ENCODE measurements at regions not wholly inside any gene's neighbourhood (a gene's known extent, or its start where the extent isn't known, plus 50 kb on each side); places are given as distances from the start of the nearest gene placed in this dataset.

DNA sequence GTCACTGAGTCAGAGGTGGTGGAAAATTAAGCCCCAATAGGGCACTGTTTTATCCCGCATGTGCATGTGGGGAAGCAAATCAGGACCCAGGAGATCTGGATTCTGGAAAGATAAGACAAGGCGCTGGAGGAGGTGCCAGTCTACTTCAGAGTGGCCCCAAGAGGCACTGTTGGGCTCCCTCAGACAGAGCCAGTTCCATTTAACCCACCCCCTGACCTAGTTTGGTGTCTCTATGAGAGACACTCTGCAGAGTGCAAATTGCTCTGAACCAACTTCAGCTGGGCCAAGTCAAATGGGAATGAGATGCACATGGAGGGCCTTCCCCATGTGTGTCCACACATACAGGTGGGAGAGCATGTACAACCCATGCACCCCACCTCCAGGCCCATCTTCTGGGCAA lies 71.1 kb upstream of the MED9 start:
- Mint-ChIP-seq H3K27me3 (ENCODE audit: insufficient read depth, low read depth, poor library complexity) (peaks cover 4% of the 10 kb centered on the region), H3K9me3 (no peaks in the 10 kb centered on the region), H3K4me1 (peaks cover 17% of the 10 kb centered on the region; the same call in 2 of the 3 replicates), H3K27ac (no peak overlapping the region), H3K36me3 (ENCODE audit: low read depth) (no peaks in the 10 kb centered on the region), H3K4me3 (no peak overlapping the region)
- Histone ChIP-seq H3F3A (replicated peaks; ENCODE audit: low read depth) (no peaks in the 10 kb centered on the region), H4K20me1 (replicated peaks; ENCODE audit: insufficient read depth) (no peaks in the 10 kb centered on the region), H2AFZ (no peak overlapping the region), H3K4me1 (ENCODE audit: insufficient read depth) (no peaks in the 10 kb centered on the region; the same call in 1 of the 2 replicates), H3K27ac (ENCODE audit: low read depth) (no peak overlapping the region), H3K79me2 (replicated peaks; ENCODE audit: insufficient read depth) (no peaks in the 10 kb centered on the region), H3K27me3 (ENCODE audit: insufficient read depth) (no peaks in the 10 kb centered on the region), H3K4me3 (no peak overlapping the region), H3K4me2 (no peak overlapping the region), H3K9me2 (ENCODE audit: insufficient read depth) (no peaks in the 10 kb centered on the region), H3K36me3 (ENCODE audit: insufficient read depth) (no peaks in the 10 kb centered on the region)
- TF ChIP-seq JUNB (IDR thresholded peaks at IDR 0.05; ENCODE audit: unreplicated experiment) (no peak), STAT1 (IDR thresholded peaks at IDR 0.05; ENCODE audit: unreplicated experiment) (no peak), POLR2AphosphoS5 (IDR thresholded peaks at IDR 0.05; ENCODE audit: low read depth) (no peak), NANOG (IDR thresholded peaks at IDR 0.05; ENCODE audit: borderline replicate concordance) (no peak), ZNF114 (CRISPR knock-in tag; IDR thresholded peaks at IDR 0.05) (no peak), EZH2 (IDR thresholded peaks at IDR 0.05; ENCODE audit: low read depth, unreplicated experiment) (no peak), ZNF331 (CRISPR knock-in tag; IDR thresholded peaks at IDR 0.05; ENCODE audit: low read depth) (no peak)
- TF ChIP-seq, protein P1, sequence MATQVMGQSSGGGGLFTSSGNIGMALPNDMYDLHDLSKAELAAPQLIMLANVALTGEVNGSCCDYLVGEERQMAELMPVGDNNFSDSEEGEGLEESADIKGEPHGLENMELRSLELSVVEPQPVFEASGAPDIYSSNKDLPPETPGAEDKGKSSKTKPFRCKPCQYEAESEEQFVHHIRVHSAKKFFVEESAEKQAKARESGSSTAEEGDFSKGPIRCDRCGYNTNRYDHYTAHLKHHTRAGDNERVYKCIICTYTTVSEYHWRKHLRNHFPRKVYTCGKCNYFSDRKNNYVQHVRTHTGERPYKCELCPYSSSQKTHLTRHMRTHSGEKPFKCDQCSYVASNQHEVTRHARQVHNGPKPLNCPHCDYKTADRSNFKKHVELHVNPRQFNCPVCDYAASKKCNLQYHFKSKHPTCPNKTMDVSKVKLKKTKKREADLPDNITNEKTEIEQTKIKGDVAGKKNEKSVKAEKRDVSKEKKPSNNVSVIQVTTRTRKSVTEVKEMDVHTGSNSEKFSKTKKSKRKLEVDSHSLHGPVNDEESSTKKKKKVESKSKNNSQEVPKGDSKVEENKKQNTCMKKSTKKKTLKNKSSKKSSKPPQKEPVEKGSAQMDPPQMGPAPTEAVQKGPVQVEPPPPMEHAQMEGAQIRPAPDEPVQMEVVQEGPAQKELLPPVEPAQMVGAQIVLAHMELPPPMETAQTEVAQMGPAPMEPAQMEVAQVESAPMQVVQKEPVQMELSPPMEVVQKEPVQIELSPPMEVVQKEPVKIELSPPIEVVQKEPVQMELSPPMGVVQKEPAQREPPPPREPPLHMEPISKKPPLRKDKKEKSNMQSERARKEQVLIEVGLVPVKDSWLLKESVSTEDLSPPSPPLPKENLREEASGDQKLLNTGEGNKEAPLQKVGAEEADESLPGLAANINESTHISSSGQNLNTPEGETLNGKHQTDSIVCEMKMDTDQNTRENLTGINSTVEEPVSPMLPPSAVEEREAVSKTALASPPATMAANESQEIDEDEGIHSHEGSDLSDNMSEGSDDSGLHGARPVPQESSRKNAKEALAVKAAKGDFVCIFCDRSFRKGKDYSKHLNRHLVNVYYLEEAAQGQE (IDR thresholded peaks at IDR 0.05; ENCODE audit: unreplicated experiment), result no peak
- TF ChIP-seq, protein P2, sequence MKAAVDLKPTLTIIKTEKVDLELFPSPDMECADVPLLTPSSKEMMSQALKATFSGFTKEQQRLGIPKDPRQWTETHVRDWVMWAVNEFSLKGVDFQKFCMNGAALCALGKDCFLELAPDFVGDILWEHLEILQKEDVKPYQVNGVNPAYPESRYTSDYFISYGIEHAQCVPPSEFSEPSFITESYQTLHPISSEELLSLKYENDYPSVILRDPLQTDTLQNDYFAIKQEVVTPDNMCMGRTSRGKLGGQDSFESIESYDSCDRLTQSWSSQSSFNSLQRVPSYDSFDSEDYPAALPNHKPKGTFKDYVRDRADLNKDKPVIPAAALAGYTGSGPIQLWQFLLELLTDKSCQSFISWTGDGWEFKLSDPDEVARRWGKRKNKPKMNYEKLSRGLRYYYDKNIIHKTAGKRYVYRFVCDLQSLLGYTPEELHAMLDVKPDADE (IDR thresholded peaks at IDR 0.05), result no peak
- TF ChIP-seq, protein P3, sequence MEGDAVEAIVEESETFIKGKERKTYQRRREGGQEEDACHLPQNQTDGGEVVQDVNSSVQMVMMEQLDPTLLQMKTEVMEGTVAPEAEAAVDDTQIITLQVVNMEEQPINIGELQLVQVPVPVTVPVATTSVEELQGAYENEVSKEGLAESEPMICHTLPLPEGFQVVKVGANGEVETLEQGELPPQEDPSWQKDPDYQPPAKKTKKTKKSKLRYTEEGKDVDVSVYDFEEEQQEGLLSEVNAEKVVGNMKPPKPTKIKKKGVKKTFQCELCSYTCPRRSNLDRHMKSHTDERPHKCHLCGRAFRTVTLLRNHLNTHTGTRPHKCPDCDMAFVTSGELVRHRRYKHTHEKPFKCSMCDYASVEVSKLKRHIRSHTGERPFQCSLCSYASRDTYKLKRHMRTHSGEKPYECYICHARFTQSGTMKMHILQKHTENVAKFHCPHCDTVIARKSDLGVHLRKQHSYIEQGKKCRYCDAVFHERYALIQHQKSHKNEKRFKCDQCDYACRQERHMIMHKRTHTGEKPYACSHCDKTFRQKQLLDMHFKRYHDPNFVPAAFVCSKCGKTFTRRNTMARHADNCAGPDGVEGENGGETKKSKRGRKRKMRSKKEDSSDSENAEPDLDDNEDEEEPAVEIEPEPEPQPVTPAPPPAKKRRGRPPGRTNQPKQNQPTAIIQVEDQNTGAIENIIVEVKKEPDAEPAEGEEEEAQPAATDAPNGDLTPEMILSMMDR (conservative IDR thresholded peaks at IDR 0.05; ENCODE audit: low read depth in 2 of 2), result no peak
- DNase-seq (ENCODE audit: low spot score), result no peak
- ATAC-seq, result no peak

DNA sequence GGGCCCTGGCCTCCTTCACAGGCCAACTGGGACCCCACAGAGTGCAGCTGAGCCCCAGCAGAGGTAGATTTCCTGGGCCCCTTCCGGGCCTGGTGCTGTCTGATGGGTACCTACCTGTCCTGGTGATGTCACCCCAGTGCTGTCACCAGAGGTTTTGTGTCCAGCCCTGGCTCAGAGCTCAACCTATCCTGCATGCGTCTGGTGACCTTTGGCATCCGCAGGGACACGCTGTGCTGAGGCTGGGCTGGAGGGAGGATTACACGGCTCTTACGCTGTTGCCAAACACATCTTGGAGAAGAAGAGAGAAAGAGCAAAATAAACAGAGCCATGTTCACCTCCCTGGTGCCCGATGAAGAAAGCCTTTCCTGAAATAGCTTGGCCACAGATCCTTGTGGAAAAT lies 70.6 kb upstream of the MED9 start:
- no peaks in the 10 kb centered on the region for H3K36me3 Mint-ChIP-seq (ENCODE audit: low read depth)
- H3K4me3 Mint-ChIP-seq, result no peak overlapping the region
- Histone ChIP-seq H3K27me3 (ENCODE audit: insufficient read depth) (no peaks in the 10 kb centered on the region), H3K36me3 (ENCODE audit: insufficient read depth) (no peaks in the 10 kb centered on the region), H3K79me2 (replicated peaks; ENCODE audit: insufficient read depth) (no peaks in the 10 kb centered on the region), H3K27ac (ENCODE audit: low read depth) (no peak overlapping the region), H3K9me2 (ENCODE audit: insufficient read depth) (no peaks in the 10 kb centered on the region), H3K4me3 (no peak overlapping the region), H2AFZ (no peak overlapping the region), H3K4me2 (no peak overlapping the region), H4K20me1 (replicated peaks; ENCODE audit: insufficient read depth) (no peaks in the 10 kb centered on the region), H3F3A (replicated peaks; ENCODE audit: low read depth) (no peaks in the 10 kb centered on the region), H3K4me1 (ENCODE audit: insufficient read depth) (no peaks in the 10 kb centered on the region; the same call in 1 of the 2 replicates)
- H3K4me1 Mint-ChIP-seq, result peaks cover 17% of the 10 kb centered on the region; the same call in 2 of the 3 replicates
- H3K27me3 Mint-ChIP-seq (ENCODE audit: insufficient read depth, low read depth, poor library complexity), result peaks cover 4% of the 10 kb centered on the region
- DNase-seq (ENCODE audit: low spot score), result no peak
- ATAC-seq, result no peak
- H3K27ac Mint-ChIP-seq, result no peak overlapping the region
- H3K9me3 Mint-ChIP-seq, result no peaks in the 10 kb centered on the region
- TF ChIP-seq, protein P4, sequence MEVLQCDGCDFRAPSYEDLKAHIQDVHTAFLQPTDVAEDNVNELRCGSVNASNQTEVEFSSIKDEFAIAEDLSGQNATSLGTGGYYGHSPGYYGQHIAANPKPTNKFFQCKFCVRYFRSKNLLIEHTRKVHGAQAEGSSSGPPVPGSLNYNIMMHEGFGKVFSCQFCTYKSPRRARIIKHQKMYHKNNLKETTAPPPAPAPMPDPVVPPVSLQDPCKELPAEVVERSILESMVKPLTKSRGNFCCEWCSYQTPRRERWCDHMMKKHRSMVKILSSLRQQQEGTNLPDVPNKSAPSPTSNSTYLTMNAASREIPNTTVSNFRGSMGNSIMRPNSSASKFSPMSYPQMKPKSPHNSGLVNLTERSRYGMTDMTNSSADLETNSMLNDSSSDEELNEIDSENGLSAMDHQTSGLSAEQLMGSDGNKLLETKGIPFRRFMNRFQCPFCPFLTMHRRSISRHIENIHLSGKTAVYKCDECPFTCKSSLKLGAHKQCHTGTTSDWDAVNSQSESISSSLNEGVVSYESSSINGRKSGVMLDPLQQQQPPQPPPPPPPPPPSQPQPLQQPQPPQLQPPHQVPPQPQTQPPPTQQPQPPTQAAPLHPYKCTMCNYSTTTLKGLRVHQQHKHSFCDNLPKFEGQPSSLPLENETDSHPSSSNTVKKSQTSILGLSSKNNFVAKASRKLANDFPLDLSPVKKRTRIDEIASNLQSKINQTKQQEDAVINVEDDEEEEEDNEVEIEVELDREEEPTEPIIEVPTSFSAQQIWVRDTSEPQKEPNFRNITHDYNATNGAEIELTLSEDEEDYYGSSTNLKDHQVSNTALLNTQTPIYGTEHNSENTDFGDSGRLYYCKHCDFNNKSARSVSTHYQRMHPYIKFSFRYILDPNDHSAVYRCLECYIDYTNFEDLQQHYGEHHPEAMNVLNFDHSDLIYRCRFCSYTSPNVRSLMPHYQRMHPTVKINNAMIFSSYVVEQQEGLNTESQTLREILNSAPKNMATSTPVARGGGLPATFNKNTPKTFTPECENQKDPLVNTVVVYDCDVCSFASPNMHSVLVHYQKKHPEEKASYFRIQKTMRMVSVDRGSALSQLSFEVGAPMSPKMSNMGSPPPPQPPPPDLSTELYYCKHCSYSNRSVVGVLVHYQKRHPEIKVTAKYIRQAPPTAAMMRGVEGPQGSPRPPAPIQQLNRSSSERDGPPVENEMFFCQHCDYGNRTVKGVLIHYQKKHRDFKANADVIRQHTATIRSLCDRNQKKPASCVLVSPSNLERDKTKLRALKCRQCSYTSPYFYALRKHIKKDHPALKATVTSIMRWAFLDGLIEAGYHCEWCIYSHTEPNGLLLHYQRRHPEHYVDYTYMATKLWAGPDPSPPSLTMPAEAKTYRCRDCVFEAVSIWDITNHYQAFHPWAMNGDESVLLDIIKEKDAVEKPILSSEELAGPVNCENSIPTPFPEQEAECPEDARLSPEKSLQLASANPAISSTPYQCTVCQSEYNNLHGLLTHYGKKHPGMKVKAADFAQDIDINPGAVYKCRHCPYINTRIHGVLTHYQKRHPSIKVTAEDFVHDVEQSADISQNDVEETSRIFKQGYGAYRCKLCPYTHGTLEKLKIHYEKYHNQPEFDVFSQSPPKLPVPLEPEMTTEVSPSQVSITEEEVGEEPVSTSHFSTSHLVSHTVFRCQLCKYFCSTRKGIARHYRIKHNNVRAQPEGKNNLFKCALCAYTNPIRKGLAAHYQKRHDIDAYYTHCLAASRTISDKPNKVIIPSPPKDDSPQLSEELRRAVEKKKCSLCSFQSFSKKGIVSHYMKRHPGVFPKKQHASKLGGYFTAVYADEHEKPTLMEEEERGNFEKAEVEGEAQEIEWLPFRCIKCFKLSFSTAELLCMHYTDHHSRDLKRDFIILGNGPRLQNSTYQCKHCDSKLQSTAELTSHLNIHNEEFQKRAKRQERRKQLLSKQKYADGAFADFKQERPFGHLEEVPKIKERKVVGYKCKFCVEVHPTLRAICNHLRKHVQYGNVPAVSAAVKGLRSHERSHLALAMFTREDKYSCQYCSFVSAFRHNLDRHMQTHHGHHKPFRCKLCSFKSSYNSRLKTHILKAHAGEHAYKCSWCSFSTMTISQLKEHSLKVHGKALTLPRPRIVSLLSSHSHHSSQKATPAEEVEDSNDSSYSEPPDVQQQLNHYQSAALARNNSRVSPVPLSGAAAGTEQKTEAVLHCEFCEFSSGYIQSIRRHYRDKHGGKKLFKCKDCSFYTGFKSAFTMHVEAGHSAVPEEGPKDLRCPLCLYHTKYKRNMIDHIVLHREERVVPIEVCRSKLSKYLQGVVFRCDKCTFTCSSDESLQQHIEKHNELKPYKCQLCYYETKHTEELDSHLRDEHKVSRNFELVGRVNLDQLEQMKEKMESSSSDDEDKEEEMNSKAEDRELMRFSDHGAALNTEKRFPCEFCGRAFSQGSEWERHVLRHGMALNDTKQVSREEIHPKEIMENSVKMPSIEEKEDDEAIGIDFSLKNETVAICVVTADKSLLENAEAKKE (CRISPR knock-in tag; IDR thresholded peaks at IDR 0.05), result no peak

Measured in GM23338 (cell line).